ENCODE measurements at regions not wholly inside any gene's neighbourhood (a gene's known extent, or its start where the extent isn't known, plus 50 kb on each side); places are given as distances from the start of the nearest gene placed in this dataset.

DNA sequence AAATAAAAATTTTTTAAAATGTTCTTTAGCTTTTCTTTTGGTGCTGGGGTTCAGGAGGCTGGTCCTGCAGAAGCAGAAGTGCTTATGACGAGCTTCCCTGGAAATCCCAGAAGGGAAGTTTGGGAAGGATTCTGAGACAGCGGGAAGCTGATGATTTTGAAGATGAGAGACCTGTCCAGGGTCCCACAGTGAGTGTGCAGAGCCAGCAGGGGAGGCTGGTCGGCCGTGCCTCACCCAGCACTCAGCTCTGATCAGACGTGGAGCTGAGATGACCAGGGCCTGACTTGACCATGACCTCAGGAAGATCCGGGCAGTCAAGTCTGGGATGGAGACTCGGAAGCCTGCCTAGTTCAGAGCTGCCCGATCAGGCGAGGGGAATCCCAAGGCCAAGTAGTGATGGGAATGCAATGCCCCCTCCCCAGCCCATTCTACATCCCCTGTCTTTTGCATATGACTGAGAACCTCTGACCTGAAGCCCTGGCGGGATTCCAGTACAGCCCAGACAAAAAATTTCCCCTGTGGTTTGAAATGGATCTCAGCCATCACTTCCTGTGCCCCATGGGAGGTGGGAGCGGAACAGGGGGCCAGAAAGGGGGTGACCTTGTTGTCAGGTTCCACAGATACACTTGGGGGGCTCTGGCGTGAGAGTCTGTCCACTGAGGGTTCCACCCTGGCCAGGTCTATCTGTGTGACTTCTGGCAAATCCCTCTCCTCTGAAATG, 96.8 kb upstream of the RUNX3 start:
- H3K9me3 ChIP-seq (ENCODE audit: low read length) = no peaks in the 10 kb centered on the region
- no peaks in the 10 kb centered on the region for H4K20me1 ChIP-seq (ENCODE audit: insufficient read depth, low read length)
- H3K4me1 ChIP-seq (ENCODE audit: insufficient read depth, low read length, poor library complexity, severe bottlenecking) = peaks cover 68% of the 10 kb centered on the region
- no peak overlapping the region for H3K4me3 ChIP-seq (ENCODE audit: low read depth, low read length, poor library complexity, severe bottlenecking)
- intact Hi-C loops (cut with micrococcal nuclease; ENCODE audit: unreplicated experiment) = no loop called here
- peak overlapping the region; percentile 10; the same call in 1 of the 2 replicates for H3K4me2 ChIP-seq (ENCODE audit: low read length)
- no peaks in the 10 kb centered on the region for H3K36me3 ChIP-seq (ENCODE audit: insufficient read depth, low read length)
- H2AFZ ChIP-seq (ENCODE audit: low read length) = no peak overlapping the region
- no peak for TF ChIP-seq EZH2phosphoT487 (IDR thresholded peaks at IDR 0.05; ENCODE audit: borderline replicate concordance, low read depth, low read length)
- TF ChIP-seq, protein P1, sequence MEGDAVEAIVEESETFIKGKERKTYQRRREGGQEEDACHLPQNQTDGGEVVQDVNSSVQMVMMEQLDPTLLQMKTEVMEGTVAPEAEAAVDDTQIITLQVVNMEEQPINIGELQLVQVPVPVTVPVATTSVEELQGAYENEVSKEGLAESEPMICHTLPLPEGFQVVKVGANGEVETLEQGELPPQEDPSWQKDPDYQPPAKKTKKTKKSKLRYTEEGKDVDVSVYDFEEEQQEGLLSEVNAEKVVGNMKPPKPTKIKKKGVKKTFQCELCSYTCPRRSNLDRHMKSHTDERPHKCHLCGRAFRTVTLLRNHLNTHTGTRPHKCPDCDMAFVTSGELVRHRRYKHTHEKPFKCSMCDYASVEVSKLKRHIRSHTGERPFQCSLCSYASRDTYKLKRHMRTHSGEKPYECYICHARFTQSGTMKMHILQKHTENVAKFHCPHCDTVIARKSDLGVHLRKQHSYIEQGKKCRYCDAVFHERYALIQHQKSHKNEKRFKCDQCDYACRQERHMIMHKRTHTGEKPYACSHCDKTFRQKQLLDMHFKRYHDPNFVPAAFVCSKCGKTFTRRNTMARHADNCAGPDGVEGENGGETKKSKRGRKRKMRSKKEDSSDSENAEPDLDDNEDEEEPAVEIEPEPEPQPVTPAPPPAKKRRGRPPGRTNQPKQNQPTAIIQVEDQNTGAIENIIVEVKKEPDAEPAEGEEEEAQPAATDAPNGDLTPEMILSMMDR (conservative IDR thresholded peaks at IDR 0.05; ENCODE audit: low read length) = no peak
- POLR2A ChIA-PET = interaction anchor here (0.6 kb wide), 1 partner anchor 10 kb away, joined by 3 read pairs; no protein-coding TSS in a partner anchor
- no peak overlapping the region for H3K27ac ChIP-seq (ENCODE audit: low read depth, low read length, poor library complexity, severe bottlenecking)
- no peaks in the 10 kb centered on the region for H3K79me2 ChIP-seq (ENCODE audit: insufficient read depth, low read depth, low read length)
- CTCF ChIA-PET (ENCODE audit: unreplicated experiment) = no interaction called here
- no TSS peak for BruUV-seq (replicated peaks)
- DNase-seq (ENCODE audit: low spot score) = no peak
- no peaks in the 10 kb centered on the region for H3K9me2 ChIP-seq (ENCODE audit: insufficient read depth, low read length)

DNA sequence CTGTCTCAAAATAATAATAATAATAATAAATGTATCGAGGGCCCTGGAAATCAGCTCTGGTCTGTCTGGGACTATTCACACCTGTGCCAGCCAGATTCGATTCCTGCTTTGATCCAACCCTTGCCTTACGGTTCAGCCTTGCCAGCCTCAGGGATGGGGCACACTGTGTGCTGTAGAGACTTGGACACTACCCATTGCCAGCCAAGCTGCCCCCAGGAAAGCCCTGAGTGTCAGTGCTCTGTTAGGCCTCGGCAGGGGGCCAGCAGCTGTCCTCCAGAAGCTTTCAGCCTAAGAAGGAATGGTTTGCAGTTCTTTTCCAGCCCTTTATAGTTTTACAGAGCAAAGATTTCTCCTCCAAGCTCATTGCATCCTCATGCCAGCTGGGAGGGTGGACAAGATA, 96.2 kb upstream of the RUNX3 start:
- BruUV-seq (replicated peaks) = no TSS peak
- intact Hi-C loops (cut with micrococcal nuclease; ENCODE audit: unreplicated experiment) = no loop called here
- peaks cover 68% of the 10 kb centered on the region for H3K4me1 ChIP-seq (ENCODE audit: insufficient read depth, low read length, poor library complexity, severe bottlenecking)
- H3K36me3 ChIP-seq (ENCODE audit: insufficient read depth, low read length) = no peaks in the 10 kb centered on the region
- no peak for DNase-seq (ENCODE audit: low spot score)
- no peaks in the 10 kb centered on the region for H4K20me1 ChIP-seq (ENCODE audit: insufficient read depth, low read length)
- ChIA-PET POLR2A (interaction anchor here (0.6 kb wide), 1 partner anchor 11 kb away, joined by 3 read pairs; no protein-coding TSS in a partner anchor), CTCF (ENCODE audit: unreplicated experiment) (no interaction called here)
- H2AFZ ChIP-seq (ENCODE audit: low read length) = no peak overlapping the region
- H3K27ac ChIP-seq (ENCODE audit: low read depth, low read length, poor library complexity, severe bottlenecking) = no peak overlapping the region
- no peaks in the 10 kb centered on the region for H3K9me2 ChIP-seq (ENCODE audit: insufficient read depth, low read length)
- no peak overlapping the region for H3K4me2 ChIP-seq (ENCODE audit: low read length)
- TF ChIP-seq, protein P1 (conservative IDR thresholded peaks at IDR 0.05; ENCODE audit: low read length) = no peak
- no peak for TF ChIP-seq EZH2phosphoT487 (IDR thresholded peaks at IDR 0.05; ENCODE audit: borderline replicate concordance, low read depth, low read length)
- H3K9me3 ChIP-seq (ENCODE audit: low read length) = no peaks in the 10 kb centered on the region
- no peaks in the 10 kb centered on the region for H3K79me2 ChIP-seq (ENCODE audit: insufficient read depth, low read depth, low read length)
- no peak overlapping the region for H3K4me3 ChIP-seq (ENCODE audit: low read depth, low read length, poor library complexity, severe bottlenecking)

DNA sequence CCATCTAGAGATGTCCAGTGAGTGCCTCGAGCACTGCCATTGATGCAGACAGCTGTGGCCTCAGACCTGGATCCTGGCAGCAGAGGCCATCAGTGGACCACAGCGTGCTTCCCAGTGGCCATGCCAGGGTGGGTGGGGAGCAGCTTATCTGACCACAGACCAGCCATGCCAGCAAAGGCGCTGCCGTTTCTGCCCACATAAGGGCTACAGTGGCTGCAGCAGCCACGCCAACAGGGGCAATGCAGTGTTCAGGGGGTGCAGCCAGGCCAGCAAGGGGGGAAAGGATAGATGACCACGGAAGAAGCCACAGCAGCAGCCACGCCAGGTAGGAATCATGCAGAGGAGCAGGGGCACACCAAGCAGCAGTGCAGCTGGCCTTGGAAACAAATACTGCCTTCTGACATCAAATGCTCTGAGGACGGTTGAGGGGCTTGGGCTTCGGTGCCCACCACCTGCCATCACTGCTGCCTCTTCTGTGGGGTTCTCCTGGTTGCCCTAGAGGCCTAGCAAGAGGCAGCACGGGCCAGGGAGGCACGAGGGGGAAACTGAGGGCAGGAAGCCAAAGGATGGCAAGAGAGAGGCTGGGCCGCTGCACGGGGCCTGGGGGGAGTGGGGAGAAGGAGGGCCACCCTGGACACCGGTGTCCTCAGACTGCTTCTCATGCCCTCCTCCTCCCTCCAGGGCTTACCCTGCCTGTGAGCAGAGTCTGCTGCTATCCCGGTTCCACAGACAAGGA, 94.7 kb upstream of the RUNX3 start:
- H3K27ac ChIP-seq (ENCODE audit: low read depth, low read length, poor library complexity, severe bottlenecking) = no peak overlapping the region
- H3K4me2 ChIP-seq (ENCODE audit: low read length) = no peak overlapping the region
- no peaks in the 10 kb centered on the region for H4K20me1 ChIP-seq (ENCODE audit: insufficient read depth, low read length)
- CTCF ChIA-PET (ENCODE audit: unreplicated experiment) = no interaction called here
- no peak for DNase-seq (ENCODE audit: low spot score)
- no peaks in the 10 kb centered on the region for H3K36me3 ChIP-seq (ENCODE audit: insufficient read depth, low read length)
- no peak overlapping the region for H2AFZ ChIP-seq (ENCODE audit: low read length)
- BruUV-seq (replicated peaks) = no TSS peak
- intact Hi-C loops (cut with micrococcal nuclease; ENCODE audit: unreplicated experiment) = no loop called here
- H3K4me3 ChIP-seq (ENCODE audit: low read depth, low read length, poor library complexity, severe bottlenecking) = no peak overlapping the region
- TF ChIP-seq, protein P1 (conservative IDR thresholded peaks at IDR 0.05; ENCODE audit: low read length) = no peak
- no peak for TF ChIP-seq EZH2phosphoT487 (IDR thresholded peaks at IDR 0.05; ENCODE audit: borderline replicate concordance, low read depth, low read length)
- H3K9me3 ChIP-seq (ENCODE audit: low read length) = no peaks in the 10 kb centered on the region
- H3K9me2 ChIP-seq (ENCODE audit: insufficient read depth, low read length) = no peaks in the 10 kb centered on the region
- no peaks in the 10 kb centered on the region for H3K79me2 ChIP-seq (ENCODE audit: insufficient read depth, low read depth, low read length)
- POLR2A ChIA-PET = interaction anchor here (0.5 to 1.6 kb wide), 2 partner anchors 14 to 203 kb away, joined by 3 to 4 read pairs; no protein-coding TSS in a partner anchor
- H3K4me1 ChIP-seq (ENCODE audit: insufficient read depth, low read length, poor library complexity, severe bottlenecking) = peaks cover 71% of the 10 kb centered on the region
